Mucosa of descending colon (tissue), 3 donors: ENCODE measurements at regions not wholly inside any gene's neighbourhood (a gene's known extent, or its start where the extent isn't known, plus 50 kb on each side); places are given as distances from the start of the nearest gene placed in this dataset.
"Not testable (repeated sequence)": the region's sequence is repeated elsewhere in the genome, so short reads cannot be mapped to it uniquely, and the experiment has no call there.

Source experiments
- ATAC-seq: fragments of 200-7000 bp; cut with Tn5 transposase; one replicate; pipeline ENCODE4 v1.9.1; 2020; ENCODE audit warnings: mild to moderate bottlenecking, moderate library complexity
- DNase-seq, 3 donors: peaks; one replicate each; pipeline ENCODE4 v3.0.0-alpha.2; 2020
- H3K36me3 ChIP-seq: fragments of 200-600 bp; one replicate; pipeline ENCODE4 v1.8.0; 2021; ENCODE audit warnings: low read depth, mild to moderate bottlenecking
- H3K4me1 ChIP-seq: fragments of 200-600 bp; one replicate; pipeline ENCODE4 v1.8.0; 2021; ENCODE audit warnings: low read depth, mild to moderate bottlenecking
- H3K4me3 ChIP-seq: fragments of 200-600 bp; one replicate; pipeline ENCODE4 v1.8.0; 2021; ENCODE audit warnings: mild to moderate bottlenecking
- H3K9me3 ChIP-seq: fragments of 200-600 bp; one replicate; pipeline ENCODE4 v1.8.0; 2021; ENCODE audit warnings: mild to moderate bottlenecking
- CTCF ChIP-seq: fragments of 200-600 bp; IDR thresholded peaks from one replicate; pipeline ENCODE4 v1.8.0; 2022; ENCODE audit warnings: antibody characterized with exemption, mild to moderate bottlenecking
- intact Hi-C, 2 donors: fragments of 100-400 bp; cut with DNase I in 1 of 2; cut with micrococcal nuclease in 1 of 2; formaldehyde crosslinking; loops; one replicate each; pipeline versions ENCODE4 v1.11.0 to v1.11.1; 2022; cut with DNase I, micrococcal nuclease
- donor health status: DM: no; HTN: no; CAD: no; lungs with moderate emphysema.
- donor health status: DM: no; HTN: no; CAD: no.
- donor health status: DM: no; HTN: yes; CAD: no.

DNA sequence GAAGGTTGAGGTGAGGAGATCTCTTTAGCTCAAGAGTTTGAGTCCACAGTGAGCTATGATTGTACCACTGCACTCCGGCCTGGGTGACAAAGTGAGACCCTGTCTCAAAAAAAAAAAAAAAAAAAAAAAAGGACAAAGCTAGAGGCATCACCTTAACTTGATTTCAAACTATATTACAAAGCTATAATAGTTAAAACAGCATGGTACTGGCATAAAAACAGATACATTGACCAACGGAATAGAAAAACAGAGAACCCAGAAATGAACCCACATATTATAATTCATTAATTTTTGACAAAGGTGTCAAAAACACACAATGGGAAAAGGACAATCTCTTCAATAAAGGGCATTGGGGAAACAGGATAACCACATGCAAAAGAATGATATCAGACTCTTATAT is 50.8 kb upstream of the MBOAT1 start:
- no peaks in the 10 kb centered on the region for H3K4me1 ChIP-seq
- ATAC-seq (no peak), DNase-seq (no peak)
- no peaks in the 10 kb centered on the region for H3K9me3 ChIP-seq
- TF ChIP-seq CTCF: no peak
- no peaks in the 10 kb centered on the region for H3K36me3 ChIP-seq
- intact Hi-C loops: no loop called here
- no peak overlapping the region for H3K4me3 ChIP-seq

GRCh38 chr6:20265842-20266241 is 53.6 kb upstream of the MBOAT1 start:
- Histone ChIP-seq H3K9me3 (no peaks in the 10 kb centered on the region), H3K4me3 (no peak overlapping the region), H3K4me1 (no peaks in the 10 kb centered on the region), H3K36me3 (no peaks in the 10 kb centered on the region)
- DNase-seq (no peak), ATAC-seq (no peak)
- no peak for TF ChIP-seq CTCF
- intact Hi-C loops: no loop called here

GRCh38 chr6:20266851-20267608 is 54.8 kb upstream of the MBOAT1 start:
- no peak for TF ChIP-seq CTCF
- no peaks in the 10 kb centered on the region for H3K9me3 ChIP-seq
- H3K4me1 ChIP-seq: no peaks in the 10 kb centered on the region
- intact Hi-C loops: no loop called here
- peak; percentile 45 for ATAC-seq
- H3K4me3 ChIP-seq: no peak overlapping the region
- no peak for DNase-seq
- H3K36me3 ChIP-seq: no peaks in the 10 kb centered on the region

DNA sequence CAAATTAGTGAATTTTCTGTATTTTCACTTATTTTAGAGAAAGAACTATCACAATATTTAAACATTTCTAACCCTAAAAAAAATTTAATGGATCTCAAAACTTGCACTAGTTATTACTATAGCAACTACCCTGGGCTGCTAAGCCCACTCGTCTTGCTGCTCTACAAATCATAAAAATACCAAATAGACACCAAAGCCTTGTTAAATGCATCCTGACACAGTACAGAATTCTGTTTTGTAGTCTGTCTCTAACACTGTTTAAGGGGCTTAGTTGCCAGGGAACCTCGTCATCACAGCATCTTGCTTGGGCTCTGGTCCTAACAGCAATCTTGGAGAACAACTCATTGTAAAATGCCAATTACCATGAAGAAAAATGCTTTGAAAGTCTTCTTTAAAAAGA is 56.9 kb upstream of the MBOAT1 start:
- Histone ChIP-seq H3K4me3 (no peak overlapping the region), H3K36me3 (no peaks in the 10 kb centered on the region), H3K4me1 (no peaks in the 10 kb centered on the region), H3K9me3 (no peaks in the 10 kb centered on the region)
- ATAC-seq (no peak), DNase-seq (no peak)
- TF ChIP-seq CTCF: no peak
- intact Hi-C loops: no loop called here

- TF ChIP-seq CTCF: no peak
- DNase-seq (no peak), ATAC-seq (no peak)
- Histone ChIP-seq H3K4me1 (no peaks in the 10 kb centered on the region), H3K9me3 (no peaks in the 10 kb centered on the region), H3K4me3 (no peak overlapping the region), H3K36me3 (no peaks in the 10 kb centered on the region)
- intact Hi-C loops: no loop called here
Measured at GRCh38 chr6:20271818-20272217, 59.5 kb upstream of the MBOAT1 start.

DNA sequence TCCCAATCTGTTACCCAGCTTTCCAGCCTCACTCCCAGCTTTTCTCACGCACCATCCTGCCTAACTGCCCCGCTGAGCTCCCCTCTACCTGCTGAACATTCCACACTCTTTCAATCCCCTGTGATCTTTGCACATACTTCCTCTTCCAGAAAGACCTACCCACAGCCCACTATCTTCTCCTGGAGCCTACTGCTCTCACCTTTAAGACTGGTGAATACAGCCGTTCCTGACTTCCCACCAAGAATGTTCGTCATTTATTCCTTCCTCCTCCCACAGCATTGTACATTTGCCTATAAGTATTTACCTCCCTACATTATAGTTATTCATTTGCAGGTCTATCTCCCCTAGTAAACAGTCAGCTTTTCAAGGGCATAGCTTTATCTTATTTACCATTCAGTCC is 61.9 kb upstream of the MBOAT1 start:
- Histone ChIP-seq H3K4me3 (no peak overlapping the region), H3K9me3 (no peaks in the 10 kb centered on the region), H3K36me3 (no peaks in the 10 kb centered on the region), H3K4me1 (no peaks in the 10 kb centered on the region)
- ATAC-seq (no peak), DNase-seq (no peak)
- TF ChIP-seq CTCF: no peak
- intact Hi-C loops: no loop called here

DNA sequence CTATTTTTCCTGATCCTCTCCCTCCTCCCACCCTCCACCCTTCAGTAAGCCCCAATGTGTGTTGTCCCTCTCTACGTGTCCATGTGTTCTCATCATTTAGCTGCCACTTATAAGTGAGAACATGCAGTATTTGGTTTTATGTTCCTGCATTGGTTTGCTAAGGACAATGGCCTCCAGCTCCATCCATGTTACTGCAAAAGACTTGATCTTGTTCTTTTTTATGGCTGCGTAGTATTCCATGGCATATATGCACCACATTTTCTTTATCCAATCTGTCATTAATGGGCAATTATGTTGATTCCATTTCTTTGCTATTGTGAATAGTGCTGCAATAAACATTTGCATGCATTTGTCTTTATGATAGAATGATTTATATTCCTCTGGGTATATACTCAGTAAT is 63.6 kb upstream of the MBOAT1 start:
- DNase-seq, H3K4me1 ChIP-seq, intact Hi-C loops, ATAC-seq, H3K4me3 ChIP-seq, H3K9me3 ChIP-seq, H3K36me3 ChIP-seq: not testable (repeated sequence)

DNA sequence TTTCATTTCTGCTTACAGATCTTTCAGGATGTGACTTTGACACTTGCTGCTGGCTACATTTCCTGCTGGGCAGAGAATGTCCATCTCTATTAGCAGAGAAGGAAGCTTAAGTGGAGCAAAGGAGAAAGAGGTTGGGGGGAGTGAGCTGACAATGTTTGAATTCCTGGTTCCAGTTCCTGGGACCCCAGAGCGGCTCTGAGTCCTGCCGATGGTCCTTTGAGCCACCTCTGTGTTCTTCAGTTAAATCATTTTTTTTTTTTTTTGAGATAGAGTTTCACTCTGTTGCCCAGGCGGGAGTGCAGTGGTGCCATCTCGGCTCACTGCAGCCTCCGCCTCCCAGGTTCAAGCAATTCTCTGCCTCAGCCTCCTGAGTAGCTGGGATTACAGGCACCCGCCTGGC is 65.5 kb upstream of the MBOAT1 start:
- H3K36me3 ChIP-seq, DNase-seq, H3K4me1 ChIP-seq, H3K9me3 ChIP-seq, ATAC-seq, intact Hi-C loops, H3K4me3 ChIP-seq: not testable (repeated sequence)
